ENCODE measurements at regions not wholly inside any gene's neighbourhood (a gene's known extent, or its start where the extent isn't known, plus 50 kb on each side); places are given as distances from the start of the nearest gene placed in this dataset.

GRCh38 chr18:42182728-42183700 is 228.0 kb downstream of the PIK3C3 start:
- H4K20me1 ChIP-seq (ENCODE audit: low read length): no peaks in the 10 kb centered on the region
- POLR2A ChIA-PET (ENCODE audit: unreplicated experiment): interaction anchor here (0.7 kb wide), 1 partner anchor 88 kb away, joined by 4 read pairs; no protein-coding TSS in a partner anchor
- no peaks in the 10 kb centered on the region for H3F3A ChIP-seq (ENCODE audit: low read length, unreplicated experiment)
- no peaks in the 10 kb centered on the region for H3K9me2 ChIP-seq (replicated peaks; ENCODE audit: low read length)
- H2AFZ ChIP-seq (ENCODE audit: low read length): no peak overlapping the region
- H3K9me3 ChIP-seq (ENCODE audit: low read length): no peaks in the 10 kb centered on the region
- peaks cover 16% of the 10 kb centered on the region for H3K4me1 ChIP-seq (ENCODE audit: insufficient read depth, low read length)
- ATAC-seq: peak; percentile 66
- peak; percentile 47 for DNase-seq
- H3K4me2 ChIP-seq (ENCODE audit: low read length): no peak overlapping the region; the same call in 1 of the 2 replicates
- intact Hi-C loops (cut with micrococcal nuclease): no loop called here
- H3K36me3 ChIP-seq (ENCODE audit: low read depth, low read length): no peaks in the 10 kb centered on the region
- peak overlapping the region; percentile 45 for H3K27ac ChIP-seq (ENCODE audit: low read length)
- H3K9ac ChIP-seq (ENCODE audit: low read length): no peak overlapping the region
- CTCF ChIA-PET: no interaction called here
- no peaks in the 10 kb centered on the region for H3K79me2 ChIP-seq (ENCODE audit: low read length)
- no peaks in the 10 kb centered on the region for H3K27me3 ChIP-seq (ENCODE audit: low read length)
- no peak for TF ChIP-seq CTCF (conservative IDR thresholded peaks at IDR 0.05; ENCODE audit: low read depth, low read length)
- no peak for TF ChIP-seq EZH2phosphoT487 (IDR thresholded peaks at IDR 0.05; ENCODE audit: borderline replicate concordance, low read length)
- no peak for TF ChIP-seq EZH2 (IDR thresholded peaks at IDR 0.05; ENCODE audit: low read length, unreplicated experiment)
- BruUV-seq (replicated peaks): no TSS peak
- H3K4me3 ChIP-seq (ENCODE audit: low read length): no peak overlapping the region

GRCh38 chr18:42183746-42184145 is 228.7 kb downstream of the PIK3C3 start:
- no peaks in the 10 kb centered on the region for H3K9me2 ChIP-seq (replicated peaks; ENCODE audit: low read length)
- H3K27me3 ChIP-seq (ENCODE audit: low read length): no peaks in the 10 kb centered on the region
- no peak overlapping the region; the same call in 1 of the 2 replicates for H3K4me2 ChIP-seq (ENCODE audit: low read length)
- DNase-seq (peak; percentile 73), ATAC-seq (peak; percentile 86)
- H2AFZ ChIP-seq (ENCODE audit: low read length): no peak overlapping the region
- H3K9me3 ChIP-seq (ENCODE audit: low read length): no peaks in the 10 kb centered on the region
- no peaks in the 10 kb centered on the region for H4K20me1 ChIP-seq (ENCODE audit: low read length)
- H3K27ac ChIP-seq (ENCODE audit: low read length): peak overlapping the region; percentile 45; the same call in 1 of the 2 replicates
- intact Hi-C loops (cut with micrococcal nuclease): no loop called here
- no peaks in the 10 kb centered on the region for H3K36me3 ChIP-seq (ENCODE audit: low read depth, low read length)
- CTCF ChIA-PET: no interaction called here
- TF ChIP-seq EZH2 (IDR thresholded peaks at IDR 0.05; ENCODE audit: low read length, unreplicated experiment) (no peak), CTCF (conservative IDR thresholded peaks at IDR 0.05; ENCODE audit: low read depth, low read length) (no peak), EZH2phosphoT487 (IDR thresholded peaks at IDR 0.05; ENCODE audit: borderline replicate concordance, low read length) (no peak)
- H3K4me3 ChIP-seq (ENCODE audit: low read length): no peak overlapping the region
- peaks cover 16% of the 10 kb centered on the region for H3K4me1 ChIP-seq (ENCODE audit: insufficient read depth, low read length)
- no peak overlapping the region for H3K9ac ChIP-seq (ENCODE audit: low read length)
- H3K79me2 ChIP-seq (ENCODE audit: low read length): no peaks in the 10 kb centered on the region
- H3F3A ChIP-seq (ENCODE audit: low read length, unreplicated experiment): no peaks in the 10 kb centered on the region
- POLR2A ChIA-PET (ENCODE audit: unreplicated experiment): interaction anchor here (0.6 kb wide), 1 partner anchor 136 kb away, joined by 7 read pairs; no protein-coding TSS in a partner anchor
- BruUV-seq (replicated peaks): no TSS peak
